ENCODE measurements at regions not wholly inside any gene's neighbourhood (a gene's known extent, or its start where the extent isn't known, plus 50 kb on each side); places are given as distances from the start of the nearest gene placed in this dataset.
"Not testable (repeated sequence)": the region's sequence is repeated elsewhere in the genome, so short reads cannot be mapped to it uniquely, and the experiment has no call there.

DNA sequence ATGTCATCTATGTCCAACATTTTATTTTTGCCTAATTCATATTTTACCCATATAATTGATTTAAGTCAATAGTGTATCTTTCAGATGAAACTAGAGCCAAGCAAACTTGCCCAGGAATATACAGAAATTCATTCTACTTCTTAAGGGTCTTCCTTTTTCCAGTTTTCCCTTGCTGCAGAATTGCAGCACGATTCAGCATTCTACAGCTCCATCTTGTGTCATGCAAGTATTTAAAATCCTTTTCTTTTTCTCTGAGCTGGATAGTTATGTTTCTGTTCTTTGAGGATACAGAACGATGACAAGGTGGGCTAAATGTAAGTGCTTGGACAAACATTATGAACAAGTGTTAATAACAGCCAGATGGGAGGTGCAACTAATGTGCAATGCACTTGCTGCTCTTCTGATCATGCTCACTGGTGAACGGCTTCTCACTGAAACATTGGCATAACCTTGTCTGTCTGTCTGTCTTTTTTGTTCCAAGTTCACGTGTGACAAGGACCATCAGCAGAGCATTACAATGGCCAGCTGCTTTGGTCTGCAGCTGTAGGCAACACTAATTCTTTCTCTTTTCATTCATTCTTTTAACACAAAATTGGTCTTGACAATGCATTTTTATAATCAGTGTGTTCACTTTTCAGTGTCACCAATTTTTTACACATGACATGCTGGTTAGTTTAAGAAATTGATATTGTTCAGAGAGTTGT, 1821.7 kb downstream of the ARAP2 start:
- peak; percentile 1 for DNase-seq (ENCODE audit: low read depth)

DNA sequence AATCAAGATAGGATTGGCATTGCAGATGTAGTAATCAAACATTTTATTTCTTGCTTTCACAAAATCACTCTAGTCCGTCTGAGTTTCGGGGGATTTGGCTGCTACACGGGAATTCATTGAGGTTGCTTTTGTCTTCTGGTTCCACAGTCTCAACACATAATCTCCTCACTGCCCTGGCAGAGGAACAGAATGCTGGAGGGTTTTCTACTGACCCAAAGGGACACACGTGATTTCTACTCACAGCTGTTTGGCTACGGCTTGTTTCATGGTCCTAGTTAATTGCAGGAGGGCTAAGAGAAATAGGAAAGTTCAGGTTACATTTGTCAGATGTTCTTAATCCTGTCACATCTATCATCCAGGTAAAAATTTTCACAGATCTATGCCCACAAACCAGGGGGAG, 1811.6 kb downstream of the ARAP2 start:
- DNase-seq (ENCODE audit: low read depth) = no peak

DNA sequence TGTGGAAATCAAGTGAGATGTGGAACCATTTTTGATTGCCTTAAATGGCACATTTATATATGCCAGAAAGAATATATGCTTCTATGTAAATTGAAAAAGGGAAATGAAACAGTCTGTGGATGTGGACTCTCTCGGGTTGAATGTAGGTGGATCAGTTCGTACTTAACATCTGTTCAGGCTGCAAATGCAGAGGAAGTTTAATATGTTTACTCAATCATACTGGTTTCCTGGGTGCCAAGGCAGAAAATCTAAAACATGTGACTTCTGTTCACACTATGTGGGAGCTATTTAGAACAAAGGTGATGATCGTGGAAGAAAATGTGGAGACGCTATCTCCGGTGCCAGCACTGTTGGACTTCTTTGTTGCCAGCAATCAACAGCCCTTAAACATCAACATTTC, 1809.9 kb downstream of the ARAP2 start:
- not testable (repeated sequence) for DNase-seq (ENCODE audit: low read depth)

DNA sequence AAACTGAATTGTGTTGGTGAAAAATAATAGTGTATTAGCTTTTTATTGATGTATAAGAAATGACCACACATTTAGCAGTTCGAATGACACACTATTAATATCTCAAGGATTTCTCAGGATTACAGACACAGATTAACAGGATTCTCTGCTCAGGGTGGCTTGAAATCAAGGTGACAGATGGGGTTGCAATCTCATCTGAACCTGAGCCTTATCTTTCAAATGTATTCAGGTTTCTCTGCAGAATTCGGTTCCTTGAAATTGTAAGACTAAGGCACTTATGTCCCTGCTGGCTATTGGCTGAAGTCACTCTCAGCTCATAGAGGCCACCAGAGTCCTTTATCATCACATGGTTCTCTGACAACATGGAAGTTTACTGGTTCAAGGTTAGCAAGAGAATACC, 1780.1 kb downstream of the ARAP2 start:
- DNase-seq (ENCODE audit: low read depth) = no peak

DNA sequence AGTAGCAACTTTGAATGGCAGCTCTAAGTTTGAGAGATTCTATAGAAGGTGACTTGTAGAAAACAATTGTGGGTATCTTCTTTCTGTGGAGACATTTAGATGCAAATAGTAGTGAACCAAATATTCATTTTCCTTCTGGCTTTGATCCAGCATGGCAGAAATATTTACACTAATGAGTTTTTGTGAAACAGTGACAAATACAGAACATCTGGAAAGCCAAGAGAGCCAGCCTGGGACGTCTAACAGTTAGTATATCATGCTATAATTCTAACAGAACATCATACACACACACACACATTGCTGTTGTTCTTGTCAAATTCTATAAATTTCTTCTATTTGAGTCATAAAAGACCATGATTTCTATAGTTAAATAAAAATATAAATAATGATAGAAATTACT, 1777.9 kb downstream of the ARAP2 start:
- no peak for DNase-seq (ENCODE audit: low read depth)

DNA sequence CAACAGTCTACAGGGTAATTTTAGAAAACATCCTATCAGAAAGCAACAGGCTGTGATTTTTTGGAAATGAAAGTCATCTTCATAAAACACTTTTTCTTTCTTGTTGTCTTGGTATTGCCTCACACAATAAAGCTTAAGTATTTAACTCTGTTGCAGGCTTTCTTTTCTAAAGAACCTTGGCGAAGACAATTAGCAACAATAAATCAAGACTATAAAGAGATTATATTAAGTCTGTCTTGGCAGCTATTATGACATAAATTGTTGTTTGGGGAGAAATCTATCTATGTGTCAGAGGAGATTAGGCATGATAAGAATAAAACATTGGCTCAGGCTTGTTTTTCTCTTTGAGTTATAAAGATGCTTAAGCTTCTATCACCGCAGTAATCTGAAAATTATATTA, 1774.8 kb downstream of the ARAP2 start:
- DNase-seq (ENCODE audit: low read depth) = no peak

DNA sequence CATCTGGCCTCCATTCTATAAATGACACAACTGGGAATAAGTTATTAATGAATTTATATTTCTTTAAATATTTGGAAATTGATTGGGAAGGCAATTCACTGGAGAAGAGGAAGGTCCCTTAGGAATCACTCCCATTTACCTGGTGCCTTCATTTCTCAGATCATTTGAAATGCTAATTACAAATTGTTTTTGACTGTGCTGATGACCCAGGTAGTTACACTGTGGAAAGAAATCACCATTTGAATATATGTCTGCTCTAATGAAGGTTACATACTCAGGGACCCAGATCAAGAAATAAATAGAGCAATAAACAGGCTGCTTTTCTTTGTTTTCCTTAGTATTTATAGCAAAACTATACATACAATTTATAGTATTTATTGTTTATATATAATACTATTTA, 1759.1 kb downstream of the ARAP2 start:
- DNase-seq (ENCODE audit: low read depth) = no peak

DNA sequence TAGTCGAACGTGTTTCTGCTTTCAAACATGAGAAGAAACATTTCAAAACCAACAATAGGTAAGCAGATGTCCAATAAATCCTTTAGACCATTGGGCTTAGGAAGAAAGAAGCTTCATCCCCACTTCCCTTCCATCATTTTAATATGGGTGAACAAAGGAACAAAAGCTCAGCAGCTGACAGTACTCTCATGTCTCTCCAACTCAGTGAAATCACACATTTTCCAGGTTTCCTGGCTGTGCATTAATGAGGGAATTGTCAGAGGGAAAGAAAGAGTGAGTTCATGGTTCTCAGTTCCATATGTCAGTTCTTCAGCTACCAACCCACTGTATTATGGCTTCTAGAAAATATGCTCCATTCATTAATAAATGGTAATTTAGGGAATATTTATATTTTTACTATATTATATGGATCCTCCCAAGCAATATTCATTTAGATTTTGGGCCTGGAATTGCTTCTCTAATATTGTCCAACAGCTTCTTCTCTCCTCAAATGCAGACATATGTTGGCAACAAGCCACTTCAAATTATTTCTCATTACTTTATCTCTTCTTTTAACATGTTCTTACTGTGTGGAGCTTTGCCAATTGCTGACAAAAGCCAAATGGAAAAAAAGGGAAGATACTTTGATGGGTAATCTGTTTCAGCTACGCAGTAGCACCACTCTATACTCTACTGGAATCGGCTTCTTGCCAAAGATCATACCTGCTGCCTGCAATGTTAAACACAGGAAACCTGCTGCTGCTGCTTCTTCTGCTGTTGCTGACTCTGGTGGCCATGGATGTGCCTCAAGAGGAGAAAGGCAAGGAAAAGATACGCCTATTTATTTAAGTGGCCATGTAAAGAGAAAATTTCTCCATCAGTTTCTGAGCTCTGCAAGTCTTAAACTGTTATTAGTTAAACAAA, 1757.6 kb downstream of the ARAP2 start:
- no peak for DNase-seq (ENCODE audit: low read depth)

DNA sequence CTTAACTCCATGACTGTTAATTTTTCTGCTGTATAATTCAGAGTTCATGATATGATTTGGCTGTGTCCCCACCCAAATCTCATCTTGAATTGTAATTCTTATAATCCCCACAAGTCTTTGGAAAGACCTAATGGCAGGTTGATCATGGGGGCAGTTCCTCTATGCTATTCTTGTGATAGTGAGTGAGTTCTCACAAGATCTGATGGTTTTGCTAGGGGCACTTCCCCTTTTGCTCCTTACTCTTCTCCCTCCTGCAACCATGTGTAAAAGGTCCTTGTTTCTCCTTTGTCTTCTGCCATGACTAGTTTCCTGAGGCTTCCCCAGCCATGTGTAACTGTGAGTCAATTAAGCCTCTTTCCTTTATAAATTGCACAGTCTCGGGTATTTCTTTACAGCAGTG, 1751.9 kb downstream of the ARAP2 start:
- no peak for DNase-seq (ENCODE audit: low read depth)

DNA sequence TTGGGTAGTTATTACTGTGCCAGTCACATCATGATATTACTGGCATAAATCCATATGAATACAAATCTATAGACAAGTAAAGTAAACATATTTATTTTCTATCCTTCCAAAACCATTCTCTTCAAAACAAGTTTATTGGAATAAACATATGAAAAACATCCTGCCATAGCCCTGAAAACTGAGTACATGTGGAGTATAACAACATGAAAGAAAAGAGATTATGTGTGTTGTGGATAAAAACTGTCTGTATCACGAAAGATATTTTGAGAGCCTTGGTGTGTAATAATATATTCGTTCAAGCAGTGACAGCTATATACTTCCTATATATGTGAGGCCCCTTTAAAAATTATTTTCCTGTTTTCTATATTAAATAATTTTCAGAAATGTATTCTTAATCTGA, 1742.2 kb downstream of the ARAP2 start:
- DNase-seq (ENCODE audit: low read depth) = no peak

DNA sequence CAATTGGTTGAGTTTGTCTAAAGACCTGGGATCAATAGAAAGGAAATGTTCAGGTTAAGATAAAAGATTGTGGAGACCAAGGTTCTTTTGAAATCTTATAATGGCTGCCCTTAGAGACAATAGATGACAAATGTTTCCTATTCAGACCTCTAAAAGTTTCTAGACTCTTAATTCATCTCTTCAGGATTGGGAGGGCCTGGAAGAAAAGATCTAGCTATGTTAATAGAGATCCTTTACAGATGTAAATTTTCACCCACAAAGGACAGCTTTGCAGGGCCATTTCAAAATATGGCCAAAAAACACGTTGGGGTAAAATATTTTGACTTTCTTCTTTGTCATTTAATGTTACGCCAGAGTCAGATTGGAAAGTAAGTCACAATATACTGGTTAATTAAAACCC, 1739.6 kb downstream of the ARAP2 start:
- not testable (repeated sequence) for DNase-seq (ENCODE audit: low read depth)

DNA sequence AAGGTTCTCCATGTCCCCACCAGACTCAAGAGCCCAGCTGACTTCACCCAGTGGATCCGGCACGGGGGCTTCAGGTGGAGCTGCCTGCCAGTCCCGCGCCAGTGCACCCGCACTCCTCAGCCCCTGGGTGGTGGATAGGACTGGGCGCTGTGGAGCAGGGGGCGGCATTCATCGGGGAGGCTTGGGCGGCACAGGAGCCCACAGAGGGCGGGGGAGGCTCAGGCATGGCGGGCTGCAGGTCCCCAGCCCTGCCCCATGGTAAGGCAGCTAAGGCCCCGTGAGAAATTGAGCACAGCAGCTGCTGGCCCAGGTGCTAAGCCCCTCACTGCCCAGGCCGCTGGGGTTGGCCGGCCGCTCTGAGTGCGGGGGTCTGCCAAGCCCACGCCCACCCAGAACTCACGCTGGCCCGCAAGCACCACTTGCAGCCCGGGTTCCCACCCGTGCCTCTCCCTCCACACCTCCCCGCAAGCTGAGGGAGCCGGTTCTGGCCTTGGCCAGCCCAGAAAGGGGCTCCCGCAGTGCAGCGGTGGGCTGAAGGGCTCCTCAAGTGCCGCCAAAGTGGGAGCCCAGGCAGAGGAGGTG, 1737.7 kb downstream of the ARAP2 start:
- not testable (repeated sequence) for DNase-seq (ENCODE audit: low read depth)

DNA sequence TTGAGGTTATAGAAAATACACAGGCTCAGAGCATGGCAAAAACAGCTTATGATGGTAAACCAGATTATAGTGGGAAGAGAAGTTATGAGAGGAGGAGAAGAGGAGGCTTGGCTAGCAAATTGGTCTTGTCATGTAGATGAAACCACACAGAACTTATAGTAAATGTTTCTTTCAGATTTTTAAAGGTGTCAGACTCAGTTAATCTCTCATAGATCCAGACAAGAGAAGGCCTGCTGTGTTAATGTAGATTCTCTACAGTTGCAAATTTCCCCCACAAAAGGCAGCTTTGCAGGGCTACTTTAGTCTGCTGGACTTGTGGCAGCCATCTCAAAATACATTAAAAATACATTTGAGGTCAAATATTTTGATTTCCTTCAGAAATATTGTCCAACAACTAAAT, 1731.7 kb downstream of the ARAP2 start:
- DNase-seq (ENCODE audit: low read depth) = no peak

DNA sequence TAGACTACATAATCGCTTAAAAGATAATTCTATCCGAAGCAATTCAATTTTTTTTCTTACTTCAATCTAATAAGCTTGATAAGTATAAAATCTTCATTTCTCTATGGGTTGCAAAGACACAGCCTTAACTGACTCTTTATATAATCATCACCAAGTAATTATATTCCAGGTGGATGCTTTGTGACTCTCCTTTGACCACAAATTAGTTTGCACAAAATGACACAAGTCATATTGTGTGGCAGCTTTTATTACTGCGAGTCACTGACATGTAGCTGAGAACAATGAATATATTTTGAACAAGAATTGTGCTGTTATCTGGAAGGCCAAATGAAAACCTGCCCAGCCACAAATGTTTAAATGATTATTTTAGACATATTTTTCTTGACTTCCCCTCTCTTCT, 1727.8 kb downstream of the ARAP2 start:
- DNase-seq (ENCODE audit: low read depth) = no peak

DNA sequence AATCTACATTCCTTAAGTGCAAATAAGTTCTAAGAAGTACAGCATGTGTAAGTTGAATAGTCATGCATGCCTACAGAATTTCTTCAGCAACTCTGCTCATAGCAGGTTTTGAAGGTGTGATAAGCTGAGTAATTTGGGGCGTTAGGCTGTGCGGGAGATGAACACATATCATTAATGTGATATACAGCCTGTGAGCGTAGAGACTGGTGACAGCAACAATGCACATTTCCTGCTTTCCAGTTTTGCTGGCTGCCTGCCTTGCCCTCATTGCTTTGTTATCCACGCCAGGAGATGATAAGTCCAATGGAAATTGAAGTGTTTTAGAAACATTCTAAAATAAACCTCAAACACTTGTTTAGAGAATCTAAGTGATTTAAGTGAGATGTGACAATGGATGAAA, 1709.4 kb downstream of the ARAP2 start:
- DNase-seq (ENCODE audit: low read depth) = no peak

DNA sequence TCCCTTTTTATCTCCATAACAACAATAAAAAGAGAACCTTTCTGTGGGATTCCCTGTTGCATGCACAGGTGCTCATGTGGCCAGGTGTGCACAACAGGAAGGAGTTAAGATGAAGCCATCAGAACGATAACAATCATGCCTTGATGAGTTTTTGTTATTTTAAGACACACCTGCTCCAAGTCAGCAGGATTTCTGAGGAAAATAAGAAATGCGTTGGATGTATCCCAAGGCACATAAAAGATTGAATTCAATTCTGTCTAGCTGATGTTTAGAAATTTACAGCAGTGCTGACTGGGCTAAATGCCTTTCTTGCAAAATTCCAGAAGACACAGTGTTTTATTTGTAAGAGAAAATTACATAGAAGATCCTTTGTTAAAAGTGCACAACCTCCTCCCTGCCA, 1678.2 kb downstream of the ARAP2 start:
- DNase-seq (ENCODE audit: low read depth) = no peak

DNA sequence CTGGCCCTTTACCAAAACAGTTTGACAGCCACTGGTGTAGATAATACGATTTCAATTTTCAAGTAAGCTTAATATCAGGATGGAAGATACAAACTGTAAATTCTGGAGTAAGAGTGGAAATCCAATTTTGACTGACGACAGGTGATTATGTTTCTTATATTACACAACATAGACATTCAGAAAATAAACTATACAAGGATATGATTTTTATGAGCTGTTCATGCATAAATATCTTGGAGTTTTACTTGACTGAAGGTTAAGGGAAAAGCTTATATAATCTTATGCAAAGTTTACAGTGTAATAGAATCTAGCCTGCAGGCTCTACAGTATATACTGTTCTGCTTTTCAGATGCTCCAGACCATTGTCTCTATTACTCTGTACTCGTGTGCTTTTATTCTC, 1672.3 kb downstream of the ARAP2 start:
- DNase-seq (ENCODE audit: low read depth) = no peak

DNA sequence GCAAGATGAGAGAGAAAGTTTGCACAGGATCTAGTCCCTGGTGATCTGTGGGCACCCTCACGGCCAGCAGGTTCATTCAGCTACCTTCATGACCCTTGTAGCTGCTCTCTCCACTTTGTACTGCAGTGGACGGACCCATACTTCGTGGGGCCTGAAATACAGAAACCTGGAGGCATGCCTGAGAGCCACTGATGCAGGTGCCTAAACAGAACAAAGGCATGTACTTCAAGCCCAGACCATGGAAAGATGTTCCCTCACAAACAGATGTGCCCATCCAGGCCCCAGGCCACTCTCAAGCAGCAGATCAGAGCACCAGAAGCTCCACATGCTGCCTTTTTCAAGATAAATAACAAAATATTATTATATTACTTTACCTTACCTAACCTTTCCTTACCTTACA, 1629.0 kb downstream of the ARAP2 start:
- DNase-seq (ENCODE audit: low read depth) = no peak

DNA sequence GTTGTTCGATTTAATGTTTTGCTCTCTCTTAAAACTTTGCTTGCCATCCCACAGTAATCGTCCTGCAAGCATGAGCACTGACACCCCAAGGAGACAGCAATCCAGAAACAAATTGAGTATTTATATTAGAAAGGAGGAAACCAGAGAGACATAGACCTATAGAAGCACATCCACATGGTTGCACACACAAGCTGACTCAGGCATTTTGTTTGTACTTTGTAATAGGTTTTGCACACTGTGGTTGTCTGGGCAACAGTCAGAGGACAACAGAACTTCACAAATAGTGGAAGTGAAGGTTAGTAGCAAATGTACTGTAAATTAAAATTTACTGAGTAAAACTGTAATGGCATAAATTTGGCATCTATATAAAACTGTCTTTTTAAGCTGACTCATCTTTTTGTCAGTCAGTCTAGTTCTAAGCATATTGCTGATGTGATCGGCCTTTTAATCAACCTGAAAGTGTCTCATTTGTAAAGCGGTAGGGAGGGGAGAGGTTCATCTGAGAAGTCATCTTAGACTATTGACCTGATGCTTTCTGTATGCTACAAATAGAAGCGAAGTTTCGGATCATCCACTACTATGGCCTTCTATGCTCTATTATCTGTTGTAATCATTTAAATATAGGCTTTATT, 1624.7 kb downstream of the ARAP2 start:
- DNase-seq (ENCODE audit: low read depth) = no peak

DNA sequence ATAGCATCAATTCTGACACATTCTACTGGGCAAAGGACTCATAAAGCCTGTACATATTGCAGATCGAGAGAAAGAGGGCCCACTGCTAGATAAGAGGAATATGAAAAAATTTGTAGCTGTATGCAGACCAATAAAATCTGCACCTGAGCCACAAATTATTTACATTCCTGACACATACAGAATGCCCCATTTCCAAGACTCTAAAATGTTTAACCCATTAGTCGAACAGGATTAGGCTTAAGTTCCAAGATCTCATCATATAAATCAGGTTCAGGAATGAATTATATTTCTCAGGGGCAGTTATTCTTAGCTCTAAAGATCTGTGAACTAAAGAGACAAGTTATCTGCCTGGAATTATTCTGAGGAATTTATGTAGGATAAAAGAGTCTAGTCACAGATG, 1615.8 kb downstream of the ARAP2 start:
- no peak for DNase-seq (ENCODE audit: low read depth)

DNA sequence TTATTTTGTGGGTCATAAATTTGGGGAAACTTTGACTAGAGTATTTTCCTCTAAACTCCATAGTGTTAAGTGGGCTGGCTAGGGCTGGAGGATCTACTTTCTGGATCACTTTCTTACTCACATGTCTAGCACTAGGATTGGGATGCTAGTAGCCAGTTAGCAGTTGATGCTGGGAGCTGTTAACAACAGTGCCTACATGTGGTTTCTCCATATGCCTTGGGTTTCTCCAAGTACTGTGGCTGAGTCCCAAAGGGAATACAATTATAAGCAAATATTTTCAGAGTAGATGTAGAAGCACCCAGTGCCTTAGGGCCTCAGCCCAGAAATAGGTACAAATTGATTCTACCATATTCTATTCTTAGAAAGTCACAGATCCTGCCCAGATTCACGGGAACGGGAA, 1614.9 kb downstream of the ARAP2 start:
- no peak for DNase-seq (ENCODE audit: low read depth)

DNA sequence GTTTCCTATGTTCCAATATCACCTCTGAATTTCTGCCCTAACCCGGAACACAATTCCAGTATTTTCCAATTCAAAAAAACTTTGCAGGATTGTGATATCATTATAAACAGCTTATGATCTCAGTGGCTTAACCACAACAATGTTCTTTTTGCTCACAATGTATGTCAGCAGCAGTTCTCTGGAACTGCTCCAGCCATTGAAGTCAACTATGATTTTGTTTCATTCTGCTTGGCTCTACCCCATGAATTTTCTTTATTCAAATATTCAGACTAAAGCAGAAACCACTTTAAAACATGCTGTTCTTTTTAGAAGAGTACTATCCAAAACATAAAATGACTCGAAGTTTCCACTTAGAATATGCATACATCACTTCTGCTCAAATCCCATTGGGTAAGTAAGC, 1611.1 kb downstream of the ARAP2 start:
- DNase-seq (ENCODE audit: low read depth) = no peak

DNA sequence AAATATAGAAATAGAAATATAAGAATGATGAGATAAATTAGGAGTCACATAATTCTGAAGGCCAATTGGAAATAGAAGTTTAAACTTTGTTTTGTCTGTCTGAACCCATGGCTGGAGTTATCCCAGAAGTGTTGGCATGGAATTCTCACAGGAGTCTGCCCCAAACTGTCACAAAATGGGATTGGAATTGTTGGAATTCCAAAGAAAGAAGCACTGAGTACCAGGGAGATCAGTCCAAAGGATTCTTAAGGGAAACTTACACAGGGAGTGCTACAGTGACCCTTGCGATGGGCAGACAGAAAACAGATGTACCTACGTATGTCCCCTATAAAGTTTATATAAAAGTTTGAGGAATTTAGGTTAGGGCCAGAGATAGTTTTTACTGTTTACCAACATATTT, 1607.7 kb downstream of the ARAP2 start:
- no peak for DNase-seq (ENCODE audit: low read depth)

All from renal cortical epithelial cell (primary cell).